ENCODE measurements at regions not wholly inside any gene's neighbourhood (a gene's known extent, or its start where the extent isn't known, plus 50 kb on each side); places are given as distances from the start of the nearest gene placed in this dataset.

GRCh38 chr3:10693457-10693856, 122.6 kb upstream of the SLC6A11 start:
- TF ChIP-seq POLR2AphosphoS5 (IDR thresholded peaks at IDR 0.05; ENCODE audit: borderline replicate concordance, low read depth, low read length), result no peak
- no peak for TF ChIP-seq EZH2 (IDR thresholded peaks at IDR 0.05)
- no peak for TF ChIP-seq FOXP2 (optimal IDR thresholded peaks at IDR 0.05; ENCODE audit: control extremely low read depth, extremely low read length, insufficient read depth)
